ENCODE measurements at regions not wholly inside any gene's neighbourhood (a gene's known extent, or its start where the extent isn't known, plus 50 kb on each side); places are given as distances from the start of the nearest gene placed in this dataset.

DNA sequence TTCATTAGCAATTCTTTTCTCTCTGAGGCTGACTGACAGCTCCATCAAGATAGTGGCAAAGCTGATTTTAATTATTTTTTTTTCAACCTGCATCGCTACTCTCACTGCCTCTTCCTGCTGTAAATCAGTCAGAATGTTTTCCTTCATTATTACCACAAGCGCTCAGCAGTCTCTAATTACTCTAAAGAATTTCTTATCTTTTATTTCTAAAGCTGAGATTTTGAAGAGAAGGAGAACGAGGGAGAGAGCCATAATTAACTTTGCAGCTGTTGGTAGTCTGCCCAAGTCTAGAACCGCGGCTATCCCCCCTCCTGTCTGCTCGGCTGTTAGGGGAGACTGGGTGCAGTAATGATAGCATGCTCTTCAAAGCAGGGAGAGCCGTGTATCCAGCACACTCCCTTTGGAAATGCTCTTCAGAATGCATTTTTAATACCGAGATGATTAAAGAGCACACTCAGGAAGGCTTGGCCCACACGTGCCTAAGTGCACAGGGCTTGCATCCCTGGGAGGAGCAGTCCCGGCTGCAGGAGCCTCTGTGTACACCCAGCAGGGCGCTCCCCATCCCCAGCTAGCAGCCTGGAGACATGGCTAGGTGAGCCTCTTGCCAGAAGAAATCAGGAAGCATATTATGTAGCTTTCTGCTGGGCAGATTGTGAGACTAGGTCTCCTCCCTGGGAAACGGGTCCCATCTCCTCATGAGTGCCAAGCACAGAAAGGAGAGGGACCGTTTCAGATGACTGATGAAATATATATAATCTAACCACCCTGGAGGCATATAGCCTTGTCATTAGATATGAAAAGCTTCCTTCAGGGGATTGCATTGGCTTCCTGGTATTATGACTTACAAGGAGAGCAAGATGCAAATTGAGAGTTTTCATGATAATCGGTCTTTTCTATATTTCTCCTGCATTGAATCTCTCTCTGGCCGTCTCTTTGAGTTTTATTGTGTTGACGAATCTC lies 555.2 kb downstream of the CMPK2 start:
- no peak for DNase-seq

DNA sequence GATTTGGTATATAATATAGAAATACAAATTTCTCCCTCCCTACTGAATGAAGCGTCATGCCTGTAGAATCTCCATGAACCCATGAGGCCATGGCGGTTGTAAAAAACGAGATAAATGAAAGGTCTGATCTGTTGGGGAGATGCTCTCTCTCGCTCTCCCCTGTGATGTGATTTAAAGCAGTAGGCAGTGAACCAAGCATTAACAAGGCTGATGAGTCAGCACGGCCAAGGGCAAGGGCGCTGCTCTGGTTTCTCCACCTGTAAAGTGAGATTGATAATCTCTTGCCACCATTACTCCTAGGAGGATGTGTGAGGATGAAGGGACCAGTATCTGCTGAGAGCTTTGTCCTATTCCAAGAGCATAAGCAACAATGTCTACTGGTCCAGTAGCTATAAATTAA lies 553.3 kb downstream of the CMPK2 start:
- no peak for DNase-seq

GRCh38 chr2:6314218-6314960 lies 551.3 kb downstream of the CMPK2 start:
- DNase-seq = no peak

DNA sequence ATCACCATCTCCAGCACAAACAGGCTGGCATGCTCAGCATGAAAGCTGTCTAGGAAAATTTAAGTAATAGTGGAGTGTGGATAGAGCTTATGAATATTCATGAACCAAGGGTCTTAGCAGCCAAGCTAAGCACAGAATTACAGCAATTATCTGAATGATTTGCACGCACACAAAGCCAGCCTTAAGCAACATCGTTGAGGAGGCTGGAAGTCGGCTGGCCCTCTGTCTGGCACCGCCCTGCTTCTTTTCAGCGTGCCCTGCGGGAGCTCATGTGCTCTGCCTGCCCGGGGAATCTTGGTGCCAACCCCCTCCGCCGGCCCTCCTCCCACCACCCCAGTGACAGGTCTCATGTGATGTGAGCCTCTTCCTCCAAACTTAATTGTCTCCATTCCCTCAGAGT lies 540.1 kb downstream of the CMPK2 start:
- no peak for DNase-seq

- no peak for DNase-seq
These were observed 538.7 kb downstream of the CMPK2 start for GRCh38 chr2:6326958-6327357.

DNA sequence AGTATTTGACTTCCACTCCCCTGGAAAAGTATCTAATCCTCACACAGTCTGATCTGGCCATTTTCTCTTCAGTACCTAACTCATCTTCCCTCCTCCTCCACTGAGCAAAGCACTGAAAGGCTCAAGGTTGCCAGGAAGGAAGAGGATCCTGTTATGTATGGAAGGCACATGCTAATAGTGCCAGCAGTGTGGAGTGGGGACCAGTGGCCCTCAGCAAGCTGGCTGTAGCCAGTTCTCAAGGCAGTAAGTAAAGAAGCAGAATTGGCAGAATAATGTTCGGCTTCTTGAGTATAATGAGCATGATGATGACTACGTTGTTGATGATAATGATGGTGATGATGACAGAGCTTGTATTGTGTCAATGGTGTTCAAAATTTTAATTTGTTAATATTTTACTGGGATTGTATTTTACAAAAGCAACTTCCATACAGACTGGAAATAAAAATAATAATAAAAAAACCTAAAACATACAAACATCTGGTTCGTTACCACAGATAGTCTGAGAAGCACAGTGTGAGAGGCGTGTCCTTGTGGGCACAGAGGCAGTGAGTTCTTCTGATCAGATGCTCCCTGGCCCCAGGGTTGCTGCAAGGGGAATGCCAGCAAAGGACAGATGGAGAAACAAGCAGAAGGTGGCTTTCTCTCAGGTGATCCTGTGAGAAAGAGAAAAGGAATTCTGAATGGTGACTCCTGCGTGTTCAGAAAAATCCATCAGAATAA lies 528.8 kb downstream of the CMPK2 start:
- DNase-seq = no peak

DNA sequence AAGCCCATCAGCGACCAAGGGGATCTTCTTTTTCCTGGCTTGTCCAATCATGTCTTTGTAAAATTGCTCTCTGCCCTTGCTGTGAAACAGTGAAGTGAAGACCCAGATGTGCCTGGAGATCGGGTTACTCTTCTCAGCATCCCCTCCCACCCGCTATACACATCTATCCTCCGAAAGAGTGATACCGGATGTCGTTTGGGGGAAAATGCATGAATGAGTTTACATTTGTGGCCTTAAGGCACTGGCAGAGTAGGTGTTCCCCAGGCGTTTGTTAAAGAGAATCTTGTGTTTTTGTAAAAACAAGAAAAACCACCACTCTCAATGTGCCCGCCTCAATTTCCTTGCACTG lies 528.3 kb downstream of the CMPK2 start:
- no peak for DNase-seq

GRCh38 chr2:6341588-6342129 lies 524.0 kb downstream of the CMPK2 start:
- DNase-seq = no peak

- no peak for DNase-seq
These were observed 523.3 kb downstream of the CMPK2 start for GRCh38 chr2:6342273-6342920.

DNA sequence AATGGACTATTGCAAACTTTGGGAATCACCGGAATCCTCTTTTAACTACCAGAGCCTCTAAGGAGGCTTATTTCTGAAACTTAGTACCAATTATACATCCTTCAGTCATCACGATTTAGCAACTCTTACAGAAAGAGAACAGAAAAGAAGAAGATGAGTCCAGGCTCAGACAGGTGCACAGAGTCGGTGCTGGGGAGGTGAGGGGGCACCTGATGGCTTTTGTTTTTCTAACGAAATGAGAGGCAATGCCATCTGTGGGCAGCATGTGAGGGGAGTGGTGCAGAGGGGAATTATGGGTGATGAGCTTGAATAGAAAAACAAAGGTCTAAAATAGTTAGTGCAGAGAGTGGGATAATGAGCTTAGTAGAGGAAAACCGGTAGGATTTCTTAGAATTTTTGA lies 522.6 kb downstream of the CMPK2 start:
- no peak for DNase-seq

DNA sequence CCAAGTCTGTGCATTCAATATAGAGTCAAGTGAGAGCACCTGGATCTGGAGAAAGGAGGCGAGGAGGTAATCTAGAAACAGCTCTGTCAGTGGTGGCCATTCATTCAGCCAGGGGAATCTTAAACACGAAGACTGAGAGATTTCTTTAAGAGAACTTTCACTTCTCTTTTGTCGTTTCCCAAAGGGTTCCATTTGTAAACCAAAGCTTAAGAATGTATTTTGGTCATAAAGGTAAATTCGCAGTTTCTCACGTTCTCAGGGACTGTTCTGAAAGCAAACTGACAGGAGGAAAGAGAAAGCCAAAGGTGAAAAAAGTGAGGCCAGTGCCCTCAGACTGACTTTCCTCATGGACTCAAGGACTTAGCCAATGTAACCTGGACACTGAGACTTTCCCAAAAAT lies 513.5 kb downstream of the CMPK2 start:
- DNase-seq = no peak

GRCh38 chr2:6352906-6353515 lies 512.7 kb downstream of the CMPK2 start:
- DNase-seq = peak; percentile 14

DNA sequence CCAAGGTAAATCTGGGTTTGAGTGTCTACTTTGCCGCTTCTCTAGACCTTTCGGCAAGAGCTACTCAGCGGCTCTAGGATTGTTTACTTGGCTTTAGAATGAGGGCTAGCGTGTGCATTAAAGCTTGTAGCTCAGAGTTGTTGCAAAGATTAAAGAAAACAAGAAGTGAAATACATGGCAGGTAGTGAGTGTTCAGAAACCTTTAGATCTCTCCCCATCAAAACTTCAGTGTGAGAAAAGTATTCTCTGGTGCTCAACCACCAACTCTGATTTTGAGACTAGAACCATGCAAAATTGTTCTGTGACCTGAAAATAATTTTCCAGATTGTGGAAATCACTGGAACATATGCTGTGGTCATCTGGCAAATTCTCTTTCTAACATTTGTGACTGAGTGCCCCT lies 512.0 kb downstream of the CMPK2 start:
- DNase-seq = no peak

GRCh38 chr2:6354546-6354945 lies 511.2 kb downstream of the CMPK2 start:
- DNase-seq = no peak

DNA sequence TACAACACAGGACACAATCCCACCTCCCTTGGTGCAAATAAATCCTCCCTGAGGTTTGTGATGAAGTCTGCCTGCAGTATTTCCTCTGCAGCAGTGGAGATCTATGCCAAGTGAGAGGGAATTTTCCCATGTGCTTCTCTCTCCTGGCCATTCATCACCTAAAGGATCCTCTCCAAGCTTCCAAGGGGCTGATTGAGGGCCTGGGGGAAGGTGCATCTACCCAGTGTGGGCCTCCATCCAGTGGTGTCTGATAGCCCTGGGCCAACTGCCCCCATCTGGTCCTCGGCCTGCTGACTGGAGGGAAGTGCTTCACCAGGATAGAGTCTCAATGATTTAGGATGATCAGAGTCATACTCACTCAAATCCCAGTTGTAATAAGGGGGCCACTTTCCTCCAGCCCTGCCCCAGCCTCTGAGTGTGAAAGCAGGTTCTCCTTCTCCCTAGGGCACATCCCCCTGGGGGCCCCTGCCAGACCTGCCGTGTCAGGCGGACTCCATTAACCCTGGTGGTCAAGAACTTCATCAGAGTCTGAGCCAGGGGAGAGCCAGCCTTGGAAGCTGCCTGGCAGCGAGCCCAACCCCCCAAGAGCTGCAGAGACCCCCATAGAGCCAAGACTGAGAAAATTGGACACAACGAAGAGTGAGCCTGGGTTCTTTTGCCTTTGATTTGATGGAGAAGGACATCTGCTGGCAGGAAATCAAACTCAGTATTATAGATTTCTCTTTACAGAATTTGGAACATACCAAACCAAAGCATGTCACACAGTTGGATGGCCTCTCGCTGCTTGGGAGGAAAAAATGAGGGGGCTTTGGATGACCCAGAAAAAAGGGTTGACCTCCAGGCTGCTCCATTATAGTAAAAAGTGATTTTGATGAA lies 509.6 kb downstream of the CMPK2 start:
- DNase-seq = no peak

DNA sequence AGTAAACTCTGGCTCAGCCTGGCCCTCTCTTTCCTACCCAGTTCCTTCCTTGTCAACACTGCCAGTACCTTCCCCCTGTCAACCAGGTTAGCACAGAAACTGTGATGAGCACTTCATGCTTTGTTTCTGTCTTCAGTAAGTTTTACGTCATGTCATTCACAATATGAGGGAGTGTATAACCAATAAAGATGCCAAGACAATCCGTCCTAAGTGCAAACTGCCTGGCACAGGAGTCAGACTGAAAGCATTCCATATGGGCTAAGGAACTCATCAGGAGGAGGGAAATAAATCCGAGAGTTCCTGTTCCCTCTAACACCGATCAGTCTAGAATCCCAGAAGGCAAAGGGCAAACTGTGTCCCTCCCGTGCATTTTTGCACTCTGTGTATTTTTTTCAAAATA lies 507.2 kb downstream of the CMPK2 start:
- DNase-seq = no peak

GRCh38 chr2:6358985-6359384 lies 506.7 kb downstream of the CMPK2 start:
- no peak for DNase-seq

- DNase-seq = no peak
These were observed 505.7 kb downstream of the CMPK2 start for GRCh38 chr2:6359964-6360363.

- no peak for DNase-seq
These were observed 502.8 kb downstream of the CMPK2 start for GRCh38 chr2:6362671-6363450.

GRCh38 chr2:6368281-6368680 lies 497.4 kb downstream of the CMPK2 start:
- no peak for DNase-seq

Data from NCI-H1092 (cell line).